ENCODE measurements at regions not wholly inside any gene's neighbourhood (a gene's known extent, or its start where the extent isn't known, plus 50 kb on each side); places are given as distances from the start of the nearest gene placed in this dataset.

- DNase-seq (ENCODE audit: low read depth), result no peak
These were observed 277.0 kb downstream of the CDH2 start for GRCh38 chr18:27899893-27900292.

GRCh38 chr18:27894746-27895145 is 282.2 kb downstream of the CDH2 start:
- DNase-seq (ENCODE audit: low read depth), result no peak

- peak; percentile 5 for DNase-seq (ENCODE audit: low read depth)
These were observed 289.0 kb downstream of the CDH2 start for GRCh38 chr18:27887711-27888495.

- DNase-seq (ENCODE audit: low read depth), result peak; percentile 3
These were observed 289.6 kb downstream of the CDH2 start for GRCh38 chr18:27887287-27887686.

DNA sequence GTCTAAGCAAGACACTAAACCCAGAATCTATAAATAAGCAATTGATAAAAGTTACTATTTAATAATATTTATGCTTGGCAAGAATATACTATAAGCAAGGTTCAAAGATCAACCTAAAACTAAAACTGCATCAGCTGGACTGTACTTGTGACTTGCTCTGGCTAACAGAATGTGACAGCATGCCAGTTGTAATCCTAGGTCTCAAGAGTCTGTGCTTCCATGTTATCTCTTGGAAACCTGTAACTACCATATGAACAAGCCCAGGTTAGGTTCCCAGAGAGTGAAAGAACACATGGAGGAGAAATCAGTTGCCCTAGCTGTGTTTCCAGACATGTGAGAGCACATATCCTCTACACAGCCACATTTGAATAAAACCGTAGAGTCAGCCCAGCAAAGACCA is 297.4 kb downstream of the CDH2 start:
- DNase-seq (ENCODE audit: low read depth), result no peak

DNA sequence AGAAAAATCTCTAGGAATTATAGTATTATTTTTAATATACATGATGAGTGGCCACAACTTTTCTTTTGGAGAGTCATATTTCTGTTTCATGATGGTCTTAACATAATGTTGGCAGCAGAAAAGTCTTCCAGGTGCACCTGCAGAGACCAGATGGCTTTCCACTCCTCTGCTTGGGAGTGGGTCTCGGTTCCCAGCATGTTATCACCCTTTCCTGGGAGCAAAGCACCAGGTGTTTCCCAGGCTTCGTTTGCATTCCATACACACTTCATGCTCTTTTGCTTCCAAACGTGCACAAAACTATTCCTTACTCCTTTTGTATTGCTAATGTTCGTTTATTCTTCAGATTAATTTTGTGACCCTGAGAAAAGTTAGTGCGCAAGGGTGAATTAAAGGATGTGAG is 305.2 kb downstream of the CDH2 start:
- DNase-seq (ENCODE audit: low read depth), result no peak

GRCh38 chr18:27869735-27870134 is 307.2 kb downstream of the CDH2 start:
- no peak for DNase-seq (ENCODE audit: low read depth)

DNA sequence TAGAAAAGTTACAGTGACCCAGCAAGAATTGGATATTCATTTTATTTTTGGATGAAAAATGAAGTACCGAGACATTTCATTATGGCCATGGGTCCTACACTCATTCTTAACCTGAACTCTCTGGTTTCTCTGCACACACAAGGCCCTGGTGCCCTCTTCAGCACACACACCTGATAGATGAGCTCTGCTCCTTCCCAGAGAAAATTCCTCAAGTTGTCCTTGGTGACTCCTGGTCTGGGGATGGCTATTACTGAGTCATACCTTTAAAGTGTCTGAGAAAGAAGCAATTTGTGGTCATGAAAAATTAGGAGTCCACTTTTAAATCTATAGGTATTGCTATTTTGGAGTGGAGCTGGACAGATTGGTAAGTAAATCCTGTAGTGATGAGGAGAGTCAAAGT is 311.5 kb downstream of the CDH2 start:
- DNase-seq (ENCODE audit: low read depth), result no peak

GRCh38 chr18:27863780-27864430 is 313.0 kb downstream of the CDH2 start:
- DNase-seq (ENCODE audit: low read depth), result no peak

- DNase-seq (ENCODE audit: low read depth), result no peak
These were observed 314.8 kb downstream of the CDH2 start for GRCh38 chr18:27862041-27862682.

DNA sequence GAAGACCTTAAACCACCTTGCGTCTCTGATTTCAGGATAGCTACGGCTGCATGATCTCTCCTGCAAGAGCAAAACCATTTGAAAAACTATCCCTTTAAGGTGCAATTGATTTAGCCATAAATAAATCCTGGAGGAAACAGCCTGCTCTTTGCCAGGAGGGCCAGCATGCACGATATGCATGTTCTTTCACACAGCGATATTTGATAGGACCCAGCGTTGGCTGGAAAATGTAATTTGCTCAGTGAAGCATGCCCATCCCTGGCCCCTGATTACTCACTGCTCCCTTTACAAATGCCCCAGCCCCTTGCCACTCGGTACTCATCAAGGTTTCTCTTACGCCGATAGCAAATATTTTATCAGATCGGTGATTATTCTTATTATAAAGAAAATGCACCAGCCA is 315.4 kb downstream of the CDH2 start:
- DNase-seq (ENCODE audit: low read depth), result no peak

- DNase-seq (ENCODE audit: low read depth), result peak; percentile 19
These were observed 316.2 kb downstream of the CDH2 start for GRCh38 chr18:27860701-27861107.

- no peak for DNase-seq (ENCODE audit: low read depth)
These were observed 316.9 kb downstream of the CDH2 start for GRCh38 chr18:27860011-27860410.

- no peak for DNase-seq (ENCODE audit: low read depth)
These were observed 320.1 kb downstream of the CDH2 start for GRCh38 chr18:27856820-27857219.

DNA sequence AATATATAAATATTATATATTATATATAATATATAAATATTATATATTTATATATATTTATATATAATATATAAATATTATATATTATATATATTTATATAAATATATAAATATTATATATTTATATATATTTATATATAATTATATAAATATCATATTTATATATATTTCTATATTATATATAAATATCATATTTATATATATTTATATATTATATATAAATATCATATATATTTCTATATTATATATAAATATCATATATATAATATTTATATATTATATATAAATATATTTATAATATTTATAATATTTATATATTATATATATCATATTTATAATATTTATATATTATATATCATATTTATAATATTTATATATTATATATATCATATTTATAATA is 321.4 kb downstream of the CDH2 start:
- no peak for DNase-seq (ENCODE audit: low read depth)

DNA sequence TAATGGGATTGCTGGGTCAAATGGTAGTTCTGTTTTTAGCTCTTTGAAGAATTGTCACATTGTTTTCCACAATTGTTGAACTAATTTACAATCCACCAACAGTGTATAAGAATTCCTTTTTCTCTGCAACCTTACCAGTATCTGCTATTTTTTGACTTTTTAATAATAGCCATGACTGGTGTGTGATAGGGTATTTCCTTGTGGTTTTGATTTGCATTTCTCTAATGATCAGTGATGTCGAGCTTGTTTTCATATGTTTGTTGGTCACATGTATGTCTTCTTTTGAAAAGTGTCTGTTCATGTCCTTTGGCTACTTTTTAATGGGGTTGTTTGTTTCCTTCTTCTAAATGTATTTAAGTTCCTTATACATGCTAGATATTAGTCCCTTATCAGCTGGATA is 322.3 kb downstream of the CDH2 start:
- DNase-seq (ENCODE audit: low read depth), result no peak

- DNase-seq (ENCODE audit: low read depth), result no peak
These were observed 328.6 kb downstream of the CDH2 start for GRCh38 chr18:27848336-27848735.

DNA sequence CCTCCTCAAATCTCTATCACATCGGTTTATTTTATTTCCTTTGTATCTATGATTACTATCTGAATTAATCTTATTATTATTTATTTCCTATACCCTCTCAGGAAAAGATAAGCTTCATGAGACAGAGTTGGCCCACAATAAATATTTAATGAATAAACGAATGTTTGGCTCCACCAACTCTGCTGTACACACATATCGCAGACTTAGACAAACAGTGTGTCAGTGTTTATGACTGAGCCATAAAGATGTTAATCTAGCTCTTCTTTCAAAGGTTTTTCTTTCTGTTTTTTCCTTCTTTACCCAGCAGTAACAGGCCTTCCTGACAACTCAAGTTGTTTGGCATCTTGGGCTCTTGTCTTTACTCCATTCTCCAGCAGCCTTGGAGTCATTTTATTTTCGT is 329.5 kb downstream of the CDH2 start:
- DNase-seq (ENCODE audit: low read depth), result no peak

DNA sequence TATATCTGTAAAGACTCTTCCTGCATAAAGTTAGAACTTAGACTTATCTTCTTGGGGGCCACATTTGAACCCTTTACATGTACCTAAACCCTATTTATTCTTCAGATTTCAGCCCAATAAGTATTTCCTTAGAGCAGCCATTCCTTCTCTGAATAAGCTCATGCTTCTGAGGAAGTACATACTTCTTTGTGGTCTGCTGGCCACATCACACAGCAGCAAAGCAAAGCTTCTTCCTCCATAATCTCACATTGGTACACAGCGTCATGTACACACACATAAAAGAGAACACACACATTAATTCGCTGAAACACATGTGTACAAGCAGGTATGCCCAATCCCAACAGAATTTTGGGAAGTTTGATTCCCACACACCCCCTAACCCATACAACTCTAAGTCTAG is 331.0 kb downstream of the CDH2 start:
- DNase-seq (ENCODE audit: low read depth), result peak; percentile 34

DNA sequence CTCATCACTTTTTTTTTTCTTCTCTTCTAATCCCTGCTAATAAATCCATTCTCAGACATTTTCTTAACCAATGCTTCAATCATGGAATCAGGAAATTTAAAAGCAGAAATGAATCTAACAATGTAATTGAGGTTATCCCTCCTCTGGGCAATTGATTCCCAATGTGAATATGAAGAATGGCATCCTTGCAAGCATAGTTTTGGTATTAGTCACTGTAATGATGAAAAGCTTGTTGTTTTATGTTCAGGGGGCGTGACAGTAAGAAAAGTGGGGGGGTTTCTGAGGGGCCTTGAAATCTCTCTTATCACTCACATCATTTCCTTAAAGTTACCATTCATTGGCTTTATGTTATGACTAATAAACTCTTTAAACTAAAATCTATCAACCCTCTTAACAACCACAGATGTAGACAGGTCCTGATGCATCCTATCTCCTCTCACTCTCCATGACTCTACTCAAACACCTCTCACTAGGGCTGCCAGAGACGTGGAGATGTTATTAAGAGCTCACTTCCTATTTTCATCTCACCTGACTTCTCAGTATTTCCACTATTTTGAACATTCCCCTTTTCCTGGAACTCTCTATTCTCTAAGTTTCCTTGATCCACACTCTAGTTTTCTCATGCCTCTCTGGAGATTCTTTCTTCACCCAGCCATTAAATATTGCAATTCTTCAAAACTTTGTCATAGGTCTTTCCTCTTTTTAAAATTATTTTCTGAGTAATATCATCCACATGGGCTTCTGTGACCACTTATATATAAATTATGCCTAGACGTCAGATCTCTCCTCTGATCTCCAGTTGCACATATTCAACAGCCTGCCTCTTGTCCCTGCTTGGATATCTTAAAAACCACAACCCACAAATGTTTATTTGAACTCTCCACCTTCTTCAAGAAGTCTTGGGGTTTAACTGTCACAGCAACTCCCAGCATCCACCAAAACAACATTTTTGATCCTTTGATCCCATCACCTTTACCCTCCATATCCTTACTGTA is 332.9 kb downstream of the CDH2 start:
- peak; percentile 75 for DNase-seq (ENCODE audit: low read depth)

- peak; percentile 93 for DNase-seq (ENCODE audit: low read depth)
These were observed 337.8 kb downstream of the CDH2 start for GRCh38 chr18:27839141-27839540.

DNA sequence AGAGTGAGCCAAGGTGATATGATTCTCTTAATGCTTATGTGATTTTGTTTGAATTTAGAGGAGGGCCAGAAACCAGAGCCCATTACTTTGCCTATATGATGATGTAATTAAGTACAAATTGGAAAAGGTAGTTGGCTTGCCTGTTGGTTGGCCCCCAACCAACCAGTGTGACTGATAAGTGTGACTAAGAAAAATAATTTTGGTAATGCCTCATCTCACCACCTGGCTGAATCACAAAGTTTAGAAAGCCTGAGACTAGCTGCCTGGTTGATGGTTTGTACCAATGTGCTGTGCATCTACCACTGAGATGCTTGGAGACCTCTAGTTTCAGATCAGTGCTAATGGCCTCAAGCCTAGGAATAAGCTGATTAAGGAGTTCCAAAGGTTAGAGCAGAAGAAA is 338.7 kb downstream of the CDH2 start:
- no peak for DNase-seq (ENCODE audit: low read depth)

Measured in non-pigmented ciliary epithelial cell (primary cell).